Smooth muscle cell (in vitro differentiated cells): ENCODE measurements at regions not wholly inside any gene's neighbourhood (a gene's known extent, or its start where the extent isn't known, plus 50 kb on each side); places are given as distances from the start of the nearest gene placed in this dataset.
"Not testable (repeated sequence)": the region's sequence is repeated elsewhere in the genome, so short reads cannot be mapped to it uniquely, and the experiment has no call there.

Experiments
- DNase-seq: peaks from one replicate; lab custom pipeline; 2025; ENCODE audit not compliant: unreplicated experiment; lab: John Stamatoyannopoulos, UW
- H2AFZ ChIP-seq: fragments of 200-600 bp; sonication (generic); 2 replicates; pipeline ENCODE4 v1.6.0; 2016; ENCODE audit warnings: antibody characterized with exemption, low read depth, mild to moderate bottlenecking
- H3F3A ChIP-seq: fragments of 200-600 bp; sonication (generic); 2 replicates; pipeline ENCODE4 v1.6.0; 2017; ENCODE audit warnings: antibody characterized with exemption, low read depth
- H3K27ac ChIP-seq: fragments of 200-600 bp; sonication (generic); 2 replicates; pipeline ENCODE4 v1.5.1; 2016; ENCODE audit warnings: low read depth, mild to moderate bottlenecking
- H3K27me3 ChIP-seq: fragments of 200-600 bp; sonication (generic); 2 replicates; pipeline ENCODE4 v1.6.1; 2016; ENCODE audit warnings: low read depth, mild to moderate bottlenecking
- H3K36me3 ChIP-seq: fragments of 200-600 bp; sonication (generic); 2 replicates; pipeline ENCODE4 v1.5.1; 2016; ENCODE audit warnings: low read depth
- H3K4me1 ChIP-seq: fragments of 200-600 bp; sonication (generic); 2 replicates; pipeline ENCODE4 v1.5.1; 2016; ENCODE audit warnings: low read depth
- H3K4me2 ChIP-seq: fragments of 200-600 bp; sonication (generic); 2 replicates; pipeline ENCODE4 v1.6.0; 2016; ENCODE audit warnings: mild to moderate bottlenecking
- H3K4me3 ChIP-seq: fragments of 200-600 bp; sonication (generic); 2 replicates; pipeline ENCODE4 v1.5.1; 2016; ENCODE audit warnings: mild to moderate bottlenecking
- H3K79me2 ChIP-seq: fragments of 200-600 bp; sonication (generic); 2 replicates; pipeline ENCODE4 v1.6.0; 2016; ENCODE audit warnings: low read depth, mild to moderate bottlenecking
- H3K9ac ChIP-seq: fragments of 200-600 bp; sonication (generic); 2 replicates; pipeline ENCODE4 v1.6.0; 2016; ENCODE audit warnings: low read depth
- H3K9me3 ChIP-seq: fragments of 200-600 bp; sonication (generic); replicated peaks from 2 replicates; pipeline ENCODE4 v1.5.1; 2016; ENCODE audit warnings: low read depth
- H4K20me1 ChIP-seq: fragments of 200-600 bp; sonication (generic); 2 replicates; pipeline ENCODE4 v1.6.0; 2016; ENCODE audit warnings: low read depth
- CTCF ChIP-seq: fragments of 200-600 bp; sonication (generic); IDR thresholded peaks from 2 replicates; pipeline ENCODE4 v1.5.1; 2017; ENCODE audit warnings: borderline replicate concordance, mild to moderate bottlenecking, antibody characterized with exemption; ENCODE audit not compliant: insufficient read depth, poor library complexity, severe bottlenecking
- WGBS: methylation state at CpG from one replicate; pipeline ENCODE4 v1.1.7; 2016; ENCODE audit warnings: low lambda C conversion rate; 5-methylcytosine and 5-hydroxymethylcytosine counted together

GRCh38 chr16:9666834-9667480 lies 515.3 kb downstream of the GRIN2A start:
- no peak overlapping the region for H3K9ac ChIP-seq
- no peaks in the 10 kb centered on the region for H3F3A ChIP-seq
- no peak overlapping the region for H3K27ac ChIP-seq
- H3K36me3 ChIP-seq: no peaks in the 10 kb centered on the region
- no peak overlapping the region for H2AFZ ChIP-seq
- no peaks in the 10 kb centered on the region for H4K20me1 ChIP-seq
- WGBS: 90% methylated on average over 9 of the region's 9 CpGs
- no peaks in the 10 kb centered on the region for H3K79me2 ChIP-seq
- no peak overlapping the region for H3K4me3 ChIP-seq
- no peaks in the 10 kb centered on the region for H3K9me3 ChIP-seq
- no peak overlapping the region for H3K4me2 ChIP-seq
- DNase-seq: no peak
- H3K4me1 ChIP-seq: peaks cover 10% of the 10 kb centered on the region
- no peak for TF ChIP-seq CTCF
- peaks cover 9% of the 10 kb centered on the region for H3K27me3 ChIP-seq

GRCh38 chr16:9670033-9670432 lies 512.2 kb downstream of the GRIN2A start:
- 8% methylated on average over 5 of the region's 5 CpGs for WGBS
- H3K79me2 ChIP-seq: no peaks in the 10 kb centered on the region
- no peak overlapping the region for H2AFZ ChIP-seq
- no peaks in the 10 kb centered on the region for H3F3A ChIP-seq
- no peak overlapping the region for H3K27ac ChIP-seq
- H3K27me3 ChIP-seq: peaks cover 18% of the 10 kb centered on the region
- TF ChIP-seq CTCF: no peak
- H4K20me1 ChIP-seq: no peaks in the 10 kb centered on the region
- H3K4me2 ChIP-seq: no peak overlapping the region
- H3K9me3 ChIP-seq: no peaks in the 10 kb centered on the region
- peaks cover 10% of the 10 kb centered on the region for H3K4me1 ChIP-seq
- no peak overlapping the region for H3K9ac ChIP-seq
- H3K4me3 ChIP-seq: no peak overlapping the region
- no peak for DNase-seq
- no peaks in the 10 kb centered on the region for H3K36me3 ChIP-seq

- not testable (repeated sequence) for H3K4me1 ChIP-seq, H3K9me3 ChIP-seq, H3K4me2 ChIP-seq, DNase-seq, H3K4me3 ChIP-seq, H3K79me2 ChIP-seq, H3F3A ChIP-seq, H3K9ac ChIP-seq, H2AFZ ChIP-seq, H3K27ac ChIP-seq, H3K36me3 ChIP-seq, H4K20me1 ChIP-seq
- H3K27me3 ChIP-seq: peaks cover 18% of the 10 kb centered on the region
- 43% methylated on average over 5 of the region's 5 CpGs for WGBS
Observed at GRCh38 chr16:9670616-9671015, 511.6 kb downstream of the GRIN2A start.

GRCh38 chr16:9676560-9677300 lies 505.5 kb downstream of the GRIN2A start:
- 55% methylated on average over 12 of the region's 12 CpGs for WGBS
- not testable (repeated sequence) for H3F3A ChIP-seq, H3K4me1 ChIP-seq, H2AFZ ChIP-seq, H4K20me1 ChIP-seq, H3K36me3 ChIP-seq, H3K9me3 ChIP-seq, H3K27ac ChIP-seq, H3K9ac ChIP-seq, H3K4me2 ChIP-seq, DNase-seq, H3K4me3 ChIP-seq, H3K79me2 ChIP-seq
- H3K27me3 ChIP-seq: peaks cover 49% of the 10 kb centered on the region
